HG02763 (cell line): ENCODE measurements at regions not wholly inside any gene's neighbourhood (a gene's known extent, or its start where the extent isn't known, plus 50 kb on each side); places are given as distances from the start of the nearest gene placed in this dataset.
"Not testable (repeated sequence)": the region's sequence is repeated elsewhere in the genome, so short reads cannot be mapped to it uniquely, and the experiment has no call there.

Experiments
- ATAC-seq: cut with Tn5 transposase; IDR thresholded peaks from one replicate; pipeline ENCODE4 v1.9.1; 2021; ENCODE audit warnings: mild to moderate bottlenecking, moderate library complexity; ENCODE audit not compliant: unreplicated experiment

DNA sequence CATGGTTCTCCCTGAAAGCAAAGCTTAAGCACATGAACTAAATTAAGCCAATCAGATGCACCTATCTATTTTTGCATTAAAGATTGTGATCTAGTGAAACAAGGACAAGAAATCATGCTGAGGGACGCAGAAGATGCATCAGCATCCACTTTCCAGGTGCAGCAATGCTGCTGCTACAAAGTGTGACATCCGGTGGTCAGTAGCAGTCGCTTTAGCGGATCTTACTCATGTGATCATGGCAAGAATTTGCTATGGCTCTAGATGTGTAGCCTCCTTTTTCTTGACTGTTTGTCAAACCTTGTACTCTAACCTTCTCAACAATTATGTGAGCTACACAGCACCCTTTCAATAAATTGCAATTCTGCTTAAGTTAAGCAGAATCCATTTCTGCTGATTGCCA lies 126.8 kb upstream of the SMLR1 start:
- no peak for ATAC-seq

DNA sequence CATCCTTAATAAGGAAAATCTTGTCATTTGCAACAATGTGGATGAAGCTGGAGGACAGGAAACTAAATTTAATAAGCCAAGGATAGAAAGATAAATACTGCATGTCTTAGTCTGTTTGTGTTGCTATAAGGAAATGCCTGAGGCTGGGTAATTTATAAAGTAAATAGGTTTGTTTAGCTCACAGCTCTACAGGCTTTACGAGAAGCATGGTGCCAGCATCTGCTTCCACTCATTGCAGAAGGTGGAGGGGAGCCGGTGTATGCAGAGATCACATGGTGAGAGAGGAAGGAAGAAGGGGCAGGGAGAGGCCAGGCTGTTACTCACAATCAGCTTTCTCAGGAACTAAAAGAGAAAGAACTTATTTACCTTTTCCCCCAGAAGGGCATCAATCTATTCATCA lies 118.9 kb upstream of the SMLR1 start:
- ATAC-seq, result no peak

DNA sequence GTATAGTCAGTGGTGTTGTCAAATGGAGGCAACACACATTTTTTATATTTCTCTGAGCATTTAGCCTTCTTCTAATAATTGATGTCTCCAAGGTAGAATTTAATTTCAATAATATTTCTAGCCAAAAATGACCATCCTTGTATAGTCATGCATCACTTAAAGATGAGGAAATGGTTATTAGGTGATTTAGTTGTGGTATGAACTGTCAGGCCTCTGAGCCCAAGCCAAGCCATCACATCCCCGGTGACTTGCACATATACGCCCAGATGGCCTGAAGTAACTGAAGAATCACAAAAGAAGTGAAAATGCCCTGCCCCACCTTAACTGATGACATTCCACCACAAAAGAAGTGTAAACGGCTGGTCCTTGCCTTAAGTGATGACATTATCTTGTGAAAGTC lies 115.6 kb upstream of the SMLR1 start:
- ATAC-seq, result not testable (repeated sequence)

GRCh38 chr6:130713144-130713543 lies 114.1 kb upstream of the SMLR1 start:
- ATAC-seq, result no peak

DNA sequence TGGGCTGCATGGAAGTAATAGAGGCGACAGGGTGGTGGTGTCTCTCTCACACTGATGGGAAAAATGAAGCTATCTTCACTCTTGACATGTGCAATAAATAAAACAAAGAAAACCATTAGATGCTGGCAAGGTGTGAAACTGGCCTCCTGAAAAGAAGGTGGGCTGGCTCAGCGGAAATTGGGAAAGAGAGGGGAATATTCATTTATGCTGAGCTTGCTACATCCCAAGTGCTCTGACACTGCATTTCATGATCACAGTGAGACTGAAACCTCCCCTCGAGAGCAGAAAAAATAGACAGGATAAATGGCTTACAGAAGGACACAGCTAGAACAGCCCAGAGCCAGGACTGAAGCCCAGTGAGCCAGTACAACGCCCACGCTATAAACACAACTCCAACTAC lies 112.1 kb upstream of the SMLR1 start:
- ATAC-seq, result no peak

GRCh38 chr6:130716466-130716865 lies 110.7 kb upstream of the SMLR1 start:
- ATAC-seq, result no peak

DNA sequence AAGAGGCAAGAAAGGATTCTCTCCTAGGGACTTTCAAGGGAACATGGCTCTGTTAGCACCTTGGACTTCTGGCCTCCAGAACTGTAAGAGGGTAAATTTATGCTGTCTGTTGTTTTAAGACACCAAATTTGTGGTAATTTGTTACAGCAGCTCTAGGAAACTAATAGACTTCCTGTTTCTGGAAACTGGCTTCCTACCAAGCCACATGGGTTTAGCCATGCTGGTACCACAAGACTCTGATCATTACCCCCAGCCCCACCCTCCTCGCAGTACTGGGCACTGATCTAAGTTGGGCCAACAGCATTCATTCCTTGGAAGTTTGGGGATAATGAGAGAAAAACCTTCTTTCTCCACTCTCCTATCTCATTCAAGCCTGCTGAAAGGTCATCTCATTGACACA lies 109.5 kb upstream of the SMLR1 start:
- no peak for ATAC-seq

DNA sequence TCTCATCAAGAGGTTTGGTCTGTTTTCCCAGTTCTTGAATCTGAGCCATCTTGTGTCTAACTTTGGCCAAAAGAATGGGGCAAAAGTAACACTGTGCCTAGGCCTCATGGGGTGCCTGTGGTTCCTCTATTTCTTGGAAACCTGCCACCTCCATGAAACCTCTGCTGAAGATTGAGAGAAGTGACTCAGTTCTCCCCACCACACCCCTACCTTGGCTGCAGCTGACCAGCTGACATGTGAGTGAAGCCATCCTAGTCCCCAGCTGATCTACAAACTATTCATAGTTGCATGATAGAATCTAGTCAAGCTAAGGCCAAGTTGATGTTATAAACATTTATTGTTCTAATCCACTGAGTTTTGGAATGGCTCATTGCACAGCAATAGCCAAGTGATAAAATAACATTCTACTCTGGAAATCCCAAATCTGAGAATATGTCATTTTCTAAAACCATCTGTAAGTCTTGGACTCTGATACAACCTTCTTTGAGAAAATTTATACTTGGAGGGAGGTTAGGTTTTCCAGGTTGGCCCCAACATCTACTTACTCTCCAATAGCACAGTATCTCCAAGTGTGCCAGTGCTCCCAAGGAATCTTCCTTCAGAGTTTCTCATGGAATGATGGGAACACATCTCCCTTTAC lies 107.0 kb upstream of the SMLR1 start:
- no peak for ATAC-seq

- ATAC-seq, result no peak
These were observed 103.1 kb upstream of the SMLR1 start for GRCh38 chr6:130724089-130724488.

GRCh38 chr6:130725551-130725950 lies 101.7 kb upstream of the SMLR1 start:
- no peak for ATAC-seq

GRCh38 chr6:130728064-130728463 lies 99.1 kb upstream of the SMLR1 start:
- not testable (repeated sequence) for ATAC-seq

- ATAC-seq, result no peak
These were observed 96.6 kb upstream of the SMLR1 start for GRCh38 chr6:130730600-130730999.

DNA sequence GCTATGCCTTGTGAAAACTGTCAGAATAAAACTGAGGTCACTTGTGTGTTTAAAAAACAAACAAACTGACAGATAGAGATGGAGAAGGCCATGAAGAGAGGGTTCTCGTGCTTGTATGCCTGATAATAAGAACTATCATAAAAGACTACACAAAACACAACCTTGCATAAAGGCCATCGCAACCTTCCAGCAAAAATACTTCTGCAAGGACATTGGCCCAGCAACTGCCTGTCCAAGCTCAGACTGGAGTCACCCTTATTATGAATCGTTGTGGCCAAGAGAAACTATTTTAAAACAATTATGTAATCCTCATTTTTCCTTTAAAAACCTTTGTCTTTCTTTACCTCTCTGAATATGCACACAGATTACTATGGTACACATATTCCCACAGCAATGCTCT lies 93.0 kb upstream of the SMLR1 start:
- ATAC-seq, result no peak

GRCh38 chr6:130740308-130740707 lies 86.9 kb upstream of the SMLR1 start:
- no peak for ATAC-seq

GRCh38 chr6:130742131-130742681 lies 85.0 kb upstream of the SMLR1 start:
- ATAC-seq, result no peak

- no peak for ATAC-seq
These were observed 84.0 kb upstream of the SMLR1 start for GRCh38 chr6:130743175-130743574.

- no peak for ATAC-seq
These were observed 82.4 kb upstream of the SMLR1 start for GRCh38 chr6:130744576-130745366.

DNA sequence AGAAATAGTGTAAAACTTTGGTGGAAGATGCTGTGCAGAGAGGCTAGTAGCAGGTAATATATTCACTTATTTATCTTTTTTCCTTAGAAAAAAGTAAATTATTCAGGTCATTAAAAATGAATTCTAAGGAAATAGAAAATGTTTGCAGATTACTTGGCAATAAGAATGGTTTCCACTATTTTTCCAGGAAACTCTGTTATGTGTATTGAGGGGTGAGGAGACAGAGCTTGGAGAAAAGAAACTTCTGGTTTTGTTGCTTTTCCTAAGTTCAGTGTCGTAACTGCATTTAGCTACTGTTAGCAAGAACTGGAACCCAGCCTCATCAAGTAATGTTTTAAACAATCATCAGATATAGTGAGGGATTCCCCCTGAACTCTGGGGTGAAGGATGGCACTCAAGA lies 79.2 kb upstream of the SMLR1 start:
- ATAC-seq, result no peak

- no peak for ATAC-seq
These were observed 77.8 kb upstream of the SMLR1 start for GRCh38 chr6:130749402-130749801.

DNA sequence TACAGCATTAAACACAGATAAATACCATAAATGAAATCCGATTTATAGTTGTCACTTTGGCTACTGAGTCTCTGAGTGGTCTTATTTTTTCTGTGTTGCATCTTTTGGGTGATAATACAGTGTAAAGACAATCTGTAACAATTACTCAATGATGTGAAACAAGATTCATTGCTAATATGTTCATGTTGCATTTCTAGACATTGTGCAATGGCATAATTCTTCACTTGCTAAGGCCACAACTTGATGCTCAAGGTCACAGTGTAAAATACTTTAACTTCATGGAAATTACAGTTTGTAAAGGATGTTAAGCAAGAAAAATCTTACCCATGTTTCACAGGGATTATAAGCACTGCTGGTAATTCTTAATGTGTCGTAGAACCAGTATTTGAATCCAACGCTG lies 74.9 kb upstream of the SMLR1 start:
- ATAC-seq, result no peak

DNA sequence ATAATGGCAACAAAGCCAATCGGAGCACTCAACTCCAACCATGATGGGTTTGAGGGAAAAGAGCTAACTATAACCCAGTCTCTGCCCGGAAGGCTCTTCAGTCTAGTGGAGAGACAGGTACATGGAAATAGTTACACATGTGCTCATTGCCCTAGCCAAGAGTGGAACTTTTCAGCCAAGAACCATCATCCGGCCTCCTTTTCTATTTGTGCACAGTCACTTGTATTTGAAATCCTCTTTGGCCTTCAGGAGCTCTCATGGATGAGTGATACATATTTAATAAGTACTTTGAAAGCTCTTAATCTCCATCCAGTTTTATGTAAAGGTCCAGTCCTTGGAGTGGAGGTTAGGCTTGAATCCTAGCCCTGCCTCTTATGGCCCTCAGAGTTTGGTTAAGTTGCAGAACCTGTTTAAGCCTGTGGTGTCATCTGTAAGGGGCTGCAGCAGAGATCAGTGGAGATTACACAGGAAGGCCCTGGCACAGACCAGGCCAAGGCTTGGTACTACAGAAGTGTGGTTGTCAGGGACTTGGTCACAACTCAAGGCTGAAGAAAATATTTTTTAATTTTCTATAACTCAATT lies 72.3 kb upstream of the SMLR1 start:
- no peak for ATAC-seq
